ENCODE measurements at regions not wholly inside any gene's neighbourhood (a gene's known extent, or its start where the extent isn't known, plus 50 kb on each side); places are given as distances from the start of the nearest gene placed in this dataset.

DNA sequence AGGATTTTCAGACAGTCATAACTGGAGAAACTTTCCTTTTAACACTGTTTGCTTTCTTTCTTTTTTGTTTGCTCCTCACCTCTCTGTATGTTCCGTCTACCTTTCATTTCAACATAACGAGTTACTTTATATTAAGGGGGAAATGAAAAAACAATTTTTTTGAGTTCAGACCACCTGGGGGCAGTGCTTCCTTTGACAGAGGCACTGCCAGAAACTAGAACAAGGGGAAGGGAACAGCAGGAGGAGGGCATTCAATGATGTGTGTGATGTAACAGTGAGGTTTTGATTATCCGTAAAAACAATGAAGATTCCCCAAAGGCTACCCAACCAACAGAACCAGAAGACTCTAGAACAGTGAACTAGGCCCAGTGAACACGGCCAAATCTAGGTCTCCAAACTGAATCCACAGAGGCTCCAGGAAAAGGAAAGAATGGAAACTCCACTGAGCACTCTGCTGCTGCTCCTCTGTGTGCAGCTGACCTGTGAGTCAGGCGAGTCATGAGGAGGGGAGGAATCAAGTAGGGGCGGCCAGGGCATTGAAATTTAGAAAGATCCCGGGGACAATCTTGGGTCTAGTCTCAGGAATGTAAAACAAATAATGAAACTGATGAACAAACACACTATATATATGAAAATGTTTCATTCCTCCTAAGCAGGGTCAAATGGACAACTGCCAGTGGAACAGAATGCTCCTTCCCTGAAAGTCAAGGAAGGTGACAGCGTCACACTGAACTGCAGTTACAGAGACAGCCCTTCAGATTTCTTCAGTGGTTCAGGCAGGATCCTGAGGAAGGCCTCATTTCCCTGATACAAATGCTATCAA is 323.5 kb downstream of the DAD1 start (continued):
- TF ChIP-seq, protein P1, sequence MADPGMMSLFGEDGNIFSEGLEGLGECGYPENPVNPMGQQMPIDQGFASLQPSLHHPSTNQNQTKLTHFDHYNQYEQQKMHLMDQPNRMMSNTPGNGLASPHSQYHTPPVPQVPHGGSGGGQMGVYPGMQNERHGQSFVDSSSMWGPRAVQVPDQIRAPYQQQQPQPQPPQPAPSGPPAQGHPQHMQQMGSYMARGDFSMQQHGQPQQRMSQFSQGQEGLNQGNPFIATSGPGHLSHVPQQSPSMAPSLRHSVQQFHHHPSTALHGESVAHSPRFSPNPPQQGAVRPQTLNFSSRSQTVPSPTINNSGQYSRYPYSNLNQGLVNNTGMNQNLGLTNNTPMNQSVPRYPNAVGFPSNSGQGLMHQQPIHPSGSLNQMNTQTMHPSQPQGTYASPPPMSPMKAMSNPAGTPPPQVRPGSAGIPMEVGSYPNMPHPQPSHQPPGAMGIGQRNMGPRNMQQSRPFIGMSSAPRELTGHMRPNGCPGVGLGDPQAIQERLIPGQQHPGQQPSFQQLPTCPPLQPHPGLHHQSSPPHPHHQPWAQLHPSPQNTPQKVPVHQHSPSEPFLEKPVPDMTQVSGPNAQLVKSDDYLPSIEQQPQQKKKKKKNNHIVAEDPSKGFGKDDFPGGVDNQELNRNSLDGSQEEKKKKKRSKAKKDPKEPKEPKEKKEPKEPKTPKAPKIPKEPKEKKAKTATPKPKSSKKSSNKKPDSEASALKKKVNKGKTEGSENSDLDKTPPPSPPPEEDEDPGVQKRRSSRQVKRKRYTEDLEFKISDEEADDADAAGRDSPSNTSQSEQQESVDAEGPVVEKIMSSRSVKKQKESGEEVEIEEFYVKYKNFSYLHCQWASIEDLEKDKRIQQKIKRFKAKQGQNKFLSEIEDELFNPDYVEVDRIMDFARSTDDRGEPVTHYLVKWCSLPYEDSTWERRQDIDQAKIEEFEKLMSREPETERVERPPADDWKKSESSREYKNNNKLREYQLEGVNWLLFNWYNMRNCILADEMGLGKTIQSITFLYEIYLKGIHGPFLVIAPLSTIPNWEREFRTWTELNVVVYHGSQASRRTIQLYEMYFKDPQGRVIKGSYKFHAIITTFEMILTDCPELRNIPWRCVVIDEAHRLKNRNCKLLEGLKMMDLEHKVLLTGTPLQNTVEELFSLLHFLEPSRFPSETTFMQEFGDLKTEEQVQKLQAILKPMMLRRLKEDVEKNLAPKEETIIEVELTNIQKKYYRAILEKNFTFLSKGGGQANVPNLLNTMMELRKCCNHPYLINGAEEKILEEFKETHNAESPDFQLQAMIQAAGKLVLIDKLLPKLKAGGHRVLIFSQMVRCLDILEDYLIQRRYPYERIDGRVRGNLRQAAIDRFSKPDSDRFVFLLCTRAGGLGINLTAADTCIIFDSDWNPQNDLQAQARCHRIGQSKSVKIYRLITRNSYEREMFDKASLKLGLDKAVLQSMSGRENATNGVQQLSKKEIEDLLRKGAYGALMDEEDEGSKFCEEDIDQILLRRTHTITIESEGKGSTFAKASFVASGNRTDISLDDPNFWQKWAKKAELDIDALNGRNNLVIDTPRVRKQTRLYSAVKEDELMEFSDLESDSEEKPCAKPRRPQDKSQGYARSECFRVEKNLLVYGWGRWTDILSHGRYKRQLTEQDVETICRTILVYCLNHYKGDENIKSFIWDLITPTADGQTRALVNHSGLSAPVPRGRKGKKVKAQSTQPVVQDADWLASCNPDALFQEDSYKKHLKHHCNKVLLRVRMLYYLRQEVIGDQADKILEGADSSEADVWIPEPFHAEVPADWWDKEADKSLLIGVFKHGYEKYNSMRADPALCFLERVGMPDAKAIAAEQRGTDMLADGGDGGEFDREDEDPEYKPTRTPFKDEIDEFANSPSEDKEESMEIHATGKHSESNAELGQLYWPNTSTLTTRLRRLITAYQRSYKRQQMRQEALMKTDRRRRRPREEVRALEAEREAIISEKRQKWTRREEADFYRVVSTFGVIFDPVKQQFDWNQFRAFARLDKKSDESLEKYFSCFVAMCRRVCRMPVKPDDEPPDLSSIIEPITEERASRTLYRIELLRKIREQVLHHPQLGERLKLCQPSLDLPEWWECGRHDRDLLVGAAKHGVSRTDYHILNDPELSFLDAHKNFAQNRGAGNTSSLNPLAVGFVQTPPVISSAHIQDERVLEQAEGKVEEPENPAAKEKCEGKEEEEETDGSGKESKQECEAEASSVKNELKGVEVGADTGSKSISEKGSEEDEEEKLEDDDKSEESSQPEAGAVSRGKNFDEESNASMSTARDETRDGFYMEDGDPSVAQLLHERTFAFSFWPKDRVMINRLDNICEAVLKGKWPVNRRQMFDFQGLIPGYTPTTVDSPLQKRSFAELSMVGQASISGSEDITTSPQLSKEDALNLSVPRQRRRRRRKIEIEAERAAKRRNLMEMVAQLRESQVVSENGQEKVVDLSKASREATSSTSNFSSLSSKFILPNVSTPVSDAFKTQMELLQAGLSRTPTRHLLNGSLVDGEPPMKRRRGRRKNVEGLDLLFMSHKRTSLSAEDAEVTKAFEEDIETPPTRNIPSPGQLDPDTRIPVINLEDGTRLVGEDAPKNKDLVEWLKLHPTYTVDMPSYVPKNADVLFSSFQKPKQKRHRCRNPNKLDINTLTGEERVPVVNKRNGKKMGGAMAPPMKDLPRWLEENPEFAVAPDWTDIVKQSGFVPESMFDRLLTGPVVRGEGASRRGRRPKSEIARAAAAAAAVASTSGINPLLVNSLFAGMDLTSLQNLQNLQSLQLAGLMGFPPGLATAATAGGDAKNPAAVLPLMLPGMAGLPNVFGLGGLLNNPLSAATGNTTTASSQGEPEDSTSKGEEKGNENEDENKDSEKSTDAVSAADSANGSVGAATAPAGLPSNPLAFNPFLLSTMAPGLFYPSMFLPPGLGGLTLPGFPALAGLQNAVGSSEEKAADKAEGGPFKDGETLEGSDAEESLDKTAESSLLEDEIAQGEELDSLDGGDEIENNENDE (IDR thresholded peaks at IDR 0.05; ENCODE audit: insufficient replicate concordance, low read length): no peak
